GM23338 (cell line): ENCODE measurements at regions not wholly inside any gene's neighbourhood (a gene's known extent, or its start where the extent isn't known, plus 50 kb on each side); places are given as distances from the start of the nearest gene placed in this dataset.

Source experiments
- ATAC-seq: fragments of 200-7000 bp; cut with Tn5 transposase; 3 replicates; pipeline ENCODE4 v1.9.1; 2020
- DNase-seq: peaks from one replicate; pipeline ENCODE4 v3.0.0-alpha.2; 2015; ENCODE audit warnings: low spot score
- H2AFZ ChIP-seq: fragments of 200-600 bp; sonication (generic); 2 replicates; pipeline ENCODE4 v1.8.0; 2016; ENCODE audit warnings: antibody characterized with exemption, mild to moderate bottlenecking, moderate library complexity
- H3F3A ChIP-seq: fragments of 200-600 bp; sonication (generic); replicated peaks from 2 replicates; pipeline ENCODE4 v1.8.0; 2017; ENCODE audit warnings: antibody characterized with exemption, mixed run types, low read depth
- H3K27ac ChIP-seq: fragments of 200-600 bp; sonication (generic); 2 replicates; pipeline ENCODE4 v1.6.1; 2016; ENCODE audit warnings: low read depth
- H3K27me3 ChIP-seq: fragments of 200-600 bp; sonication (generic); 2 replicates; pipeline ENCODE4 v1.8.0; 2016; ENCODE audit warnings: mild to moderate bottlenecking, mixed run types, moderate library complexity; ENCODE audit not compliant: insufficient read depth
- H3K36me3 ChIP-seq: fragments of 200-600 bp; sonication (generic); 2 replicates; pipeline ENCODE4 v1.8.0; 2016; ENCODE audit warnings: mild to moderate bottlenecking; ENCODE audit not compliant: insufficient read depth
- H3K4me1 ChIP-seq: fragments of 200-600 bp; sonication (generic); 2 replicates; pipeline ENCODE4 v1.8.0; 2016; ENCODE audit warnings: mild to moderate bottlenecking, moderate library complexity; ENCODE audit not compliant: insufficient read depth
- H3K4me2 ChIP-seq: fragments of 200-600 bp; sonication (generic); 2 replicates; pipeline ENCODE4 v1.7.1; 2017; ENCODE audit warnings: mixed run types
- H3K4me3 ChIP-seq: fragments of 200-600 bp; sonication (generic); 2 replicates; pipeline ENCODE4 v1.6.1; 2016; ENCODE audit warnings: mixed run types
- H3K79me2 ChIP-seq: fragments of 200-600 bp; sonication (generic); replicated peaks from 2 replicates; pipeline ENCODE4 v1.8.0; 2017; ENCODE audit warnings: mild to moderate bottlenecking; ENCODE audit not compliant: insufficient read depth
- H3K9me2 ChIP-seq: fragments of 200-600 bp; sonication (generic); 2 replicates; pipeline ENCODE4 v1.8.0; 2017; ENCODE audit not compliant: insufficient read depth
- H4K20me1 ChIP-seq: fragments of 200-600 bp; sonication (generic); replicated peaks from 2 replicates; pipeline ENCODE4 v1.8.0; 2017; ENCODE audit warnings: mild to moderate bottlenecking; ENCODE audit not compliant: insufficient read depth
- H3K27ac Mint-ChIP-seq: 2 replicates; pipeline ENCODE4 v1.8.0; 2020; ENCODE audit warnings: inconsistent platforms, mild to moderate bottlenecking, moderate library complexity, mixed read lengths
- H3K27me3 Mint-ChIP-seq: 3 replicates; pipeline ENCODE4 v1.8.0; 2022; ENCODE audit warnings: low read depth, mild to moderate bottlenecking, moderate library complexity, mixed read lengths, inconsistent platforms; ENCODE audit not compliant: insufficient read depth, poor library complexity
- H3K36me3 Mint-ChIP-seq: 3 replicates; pipeline ENCODE4 v1.8.0; 2021; ENCODE audit warnings: low read depth, mild to moderate bottlenecking, inconsistent platforms, moderate library complexity, mixed read lengths
- H3K4me1 Mint-ChIP-seq: 3 replicates; pipeline ENCODE4 v1.8.0; 2020; ENCODE audit warnings: mild to moderate bottlenecking, inconsistent platforms, mixed read lengths
- H3K4me3 Mint-ChIP-seq: 3 replicates; pipeline ENCODE4 v1.8.0; 2021; ENCODE audit warnings: moderate library complexity, mild to moderate bottlenecking, inconsistent platforms, mixed read lengths
- H3K9me3 Mint-ChIP-seq: 3 replicates; pipeline ENCODE4 v1.8.0; 2020; ENCODE audit warnings: moderate library complexity, mild to moderate bottlenecking, inconsistent platforms, mixed read lengths
- CREB1 ChIP-seq: fragments of 250-450 bp; sonication (Bioruptor Pico); IDR thresholded peaks from 2 replicates; pipeline ENCODE4 v1.5.0; 2020; ENCODE audit warnings: low read depth, mild to moderate bottlenecking, moderate library complexity
- EZH2 ChIP-seq: fragments of 200-600 bp; sonication (generic); IDR thresholded peaks from one replicate; pipeline ENCODE4 v1.8.0; 2017; ENCODE audit warnings: antibody characterized with exemption, mild to moderate bottlenecking, low read depth; ENCODE audit not compliant: unreplicated experiment
- EZH2phosphoT487 ChIP-seq: fragments of 200-600 bp; sonication (generic); IDR thresholded peaks from one replicate; pipeline ENCODE4 v1.8.1; 2018; ENCODE audit warnings: antibody characterized with exemption; ENCODE audit not compliant: unreplicated experiment
- JUNB ChIP-seq: IDR thresholded peaks from one replicate; pipeline ENCODE4 v1.6.1; 2016; ENCODE audit warnings: antibody characterized with exemption; ENCODE audit not compliant: unreplicated experiment
- NANOG ChIP-seq: IDR thresholded peaks from 2 replicates; pipeline ENCODE4 v1.6.1; 2016; ENCODE audit warnings: antibody characterized with exemption, borderline replicate concordance
- POLR2AphosphoS5 ChIP-seq: IDR thresholded peaks from 2 replicates; pipeline ENCODE4 v1.6.1; 2016; ENCODE audit warnings: antibody characterized with exemption, low read depth
- STAT1 ChIP-seq: IDR thresholded peaks from one replicate; pipeline ENCODE4 v1.6.1; 2016; ENCODE audit warnings: antibody characterized with exemption; ENCODE audit not compliant: unreplicated experiment
- ZNF114 ChIP-seq: fragments of 250-450 bp; sonication (Bioruptor Pico); IDR thresholded peaks from 2 replicates; pipeline ENCODE4 v1.5.0; 2020; ENCODE audit warnings: mild to moderate bottlenecking, moderate library complexity
- ZNF331 ChIP-seq: fragments of 250-450 bp; sonication (Bioruptor Pico); IDR thresholded peaks from 2 replicates; pipeline ENCODE4 v1.5.0; 2020; ENCODE audit warnings: low read depth, mild to moderate bottlenecking, moderate library complexity
- TF ChIP-seq, protein P1 (sequence below): IDR thresholded peaks from one replicate; pipeline ENCODE4 v1.6.1; 2018; ENCODE audit warnings: antibody characterized with exemption; ENCODE audit not compliant: unreplicated experiment
- TF ChIP-seq, protein P2 (sequence below): IDR thresholded peaks from 2 replicates; pipeline ENCODE4 v1.6.1; 2016; ENCODE audit warnings: antibody characterized with exemption
- TF ChIP-seq, protein P3 (sequence below), 2 experiments: fragments of 200-600 bp in 1 of 2; sonication (generic) in 1 of 2; conservative IDR thresholded peaks; 2 replicates each; pipeline versions ENCODE4 v1.5.1 to v1.6.1; 2016 to 2017; ENCODE audit warnings: antibody characterized with exemption in 2 of 2, low read depth in 2 of 2, mild to moderate bottlenecking in 2 of 2, moderate library complexity in 1 of 2
- TF ChIP-seq, protein P4 (sequence below): fragments of 250-450 bp; sonication (Bioruptor Pico); IDR thresholded peaks from 2 replicates; pipeline ENCODE4 v1.5.0; 2020; ENCODE audit warnings: mild to moderate bottlenecking, moderate library complexity

DNA sequence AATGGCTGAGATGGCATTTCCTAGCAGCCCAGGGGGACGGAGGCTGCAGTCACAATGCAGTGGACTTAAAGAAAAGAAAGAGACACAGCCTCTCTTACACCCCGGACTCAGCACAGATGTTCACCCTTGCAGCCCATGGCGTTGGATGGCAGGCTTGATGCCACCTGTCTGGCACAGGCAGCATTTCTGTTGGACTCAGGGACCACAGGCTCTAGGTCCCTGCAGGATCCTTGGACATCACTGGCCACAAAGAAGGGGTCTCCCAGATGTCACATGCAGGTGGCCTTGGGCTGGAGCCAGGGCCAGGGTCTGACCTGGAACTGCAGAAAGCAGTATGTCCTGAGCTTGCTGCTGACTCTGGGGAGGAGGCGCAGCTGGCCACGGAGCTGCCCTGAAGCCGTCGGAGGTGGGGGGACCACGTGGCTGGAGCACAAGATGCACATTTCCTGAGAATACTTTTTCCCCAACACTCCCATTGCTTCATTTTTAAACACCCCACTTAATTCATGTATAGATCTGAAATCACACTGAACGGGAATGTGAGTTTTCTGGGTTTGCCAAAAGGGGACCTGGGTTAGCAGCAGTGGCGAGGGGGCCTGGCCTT is 102.3 kb upstream of the SULF2 start:
- Histone ChIP-seq H3K36me3 (no peaks in the 10 kb centered on the region), H3K9me2 (no peaks in the 10 kb centered on the region), H3F3A (no peaks in the 10 kb centered on the region), H3K4me3 (no peak overlapping the region), H3K27ac (no peak overlapping the region), H3K79me2 (no peaks in the 10 kb centered on the region), H3K4me1 (no peaks in the 10 kb centered on the region), H2AFZ (no peak overlapping the region), H3K27me3 (no peaks in the 10 kb centered on the region), H3K4me2 (no peak overlapping the region), H4K20me1 (no peaks in the 10 kb centered on the region)
- no peak for ATAC-seq
- Mint-ChIP-seq H3K4me1 (no peaks in the 10 kb centered on the region), H3K36me3 (no peaks in the 10 kb centered on the region), H3K4me3 (no peak overlapping the region), H3K27me3 (peaks cover 6% of the 10 kb centered on the region), H3K9me3 (no peaks in the 10 kb centered on the region), H3K27ac (no peak overlapping the region)
- no peak for DNase-seq
- TF ChIP-seq EZH2phosphoT487 (no peak), CREB1 (no peak), EZH2 (no peak), ZNF331 (no peak), STAT1 (no peak), NANOG (no peak), ZNF114 (CRISPR knock-in tag) (no peak), JUNB (no peak), POLR2AphosphoS5 (no peak)
- TF ChIP-seq, protein P1, sequence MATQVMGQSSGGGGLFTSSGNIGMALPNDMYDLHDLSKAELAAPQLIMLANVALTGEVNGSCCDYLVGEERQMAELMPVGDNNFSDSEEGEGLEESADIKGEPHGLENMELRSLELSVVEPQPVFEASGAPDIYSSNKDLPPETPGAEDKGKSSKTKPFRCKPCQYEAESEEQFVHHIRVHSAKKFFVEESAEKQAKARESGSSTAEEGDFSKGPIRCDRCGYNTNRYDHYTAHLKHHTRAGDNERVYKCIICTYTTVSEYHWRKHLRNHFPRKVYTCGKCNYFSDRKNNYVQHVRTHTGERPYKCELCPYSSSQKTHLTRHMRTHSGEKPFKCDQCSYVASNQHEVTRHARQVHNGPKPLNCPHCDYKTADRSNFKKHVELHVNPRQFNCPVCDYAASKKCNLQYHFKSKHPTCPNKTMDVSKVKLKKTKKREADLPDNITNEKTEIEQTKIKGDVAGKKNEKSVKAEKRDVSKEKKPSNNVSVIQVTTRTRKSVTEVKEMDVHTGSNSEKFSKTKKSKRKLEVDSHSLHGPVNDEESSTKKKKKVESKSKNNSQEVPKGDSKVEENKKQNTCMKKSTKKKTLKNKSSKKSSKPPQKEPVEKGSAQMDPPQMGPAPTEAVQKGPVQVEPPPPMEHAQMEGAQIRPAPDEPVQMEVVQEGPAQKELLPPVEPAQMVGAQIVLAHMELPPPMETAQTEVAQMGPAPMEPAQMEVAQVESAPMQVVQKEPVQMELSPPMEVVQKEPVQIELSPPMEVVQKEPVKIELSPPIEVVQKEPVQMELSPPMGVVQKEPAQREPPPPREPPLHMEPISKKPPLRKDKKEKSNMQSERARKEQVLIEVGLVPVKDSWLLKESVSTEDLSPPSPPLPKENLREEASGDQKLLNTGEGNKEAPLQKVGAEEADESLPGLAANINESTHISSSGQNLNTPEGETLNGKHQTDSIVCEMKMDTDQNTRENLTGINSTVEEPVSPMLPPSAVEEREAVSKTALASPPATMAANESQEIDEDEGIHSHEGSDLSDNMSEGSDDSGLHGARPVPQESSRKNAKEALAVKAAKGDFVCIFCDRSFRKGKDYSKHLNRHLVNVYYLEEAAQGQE = no peak
- TF ChIP-seq, protein P2, sequence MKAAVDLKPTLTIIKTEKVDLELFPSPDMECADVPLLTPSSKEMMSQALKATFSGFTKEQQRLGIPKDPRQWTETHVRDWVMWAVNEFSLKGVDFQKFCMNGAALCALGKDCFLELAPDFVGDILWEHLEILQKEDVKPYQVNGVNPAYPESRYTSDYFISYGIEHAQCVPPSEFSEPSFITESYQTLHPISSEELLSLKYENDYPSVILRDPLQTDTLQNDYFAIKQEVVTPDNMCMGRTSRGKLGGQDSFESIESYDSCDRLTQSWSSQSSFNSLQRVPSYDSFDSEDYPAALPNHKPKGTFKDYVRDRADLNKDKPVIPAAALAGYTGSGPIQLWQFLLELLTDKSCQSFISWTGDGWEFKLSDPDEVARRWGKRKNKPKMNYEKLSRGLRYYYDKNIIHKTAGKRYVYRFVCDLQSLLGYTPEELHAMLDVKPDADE = no peak
- TF ChIP-seq, protein P3, sequence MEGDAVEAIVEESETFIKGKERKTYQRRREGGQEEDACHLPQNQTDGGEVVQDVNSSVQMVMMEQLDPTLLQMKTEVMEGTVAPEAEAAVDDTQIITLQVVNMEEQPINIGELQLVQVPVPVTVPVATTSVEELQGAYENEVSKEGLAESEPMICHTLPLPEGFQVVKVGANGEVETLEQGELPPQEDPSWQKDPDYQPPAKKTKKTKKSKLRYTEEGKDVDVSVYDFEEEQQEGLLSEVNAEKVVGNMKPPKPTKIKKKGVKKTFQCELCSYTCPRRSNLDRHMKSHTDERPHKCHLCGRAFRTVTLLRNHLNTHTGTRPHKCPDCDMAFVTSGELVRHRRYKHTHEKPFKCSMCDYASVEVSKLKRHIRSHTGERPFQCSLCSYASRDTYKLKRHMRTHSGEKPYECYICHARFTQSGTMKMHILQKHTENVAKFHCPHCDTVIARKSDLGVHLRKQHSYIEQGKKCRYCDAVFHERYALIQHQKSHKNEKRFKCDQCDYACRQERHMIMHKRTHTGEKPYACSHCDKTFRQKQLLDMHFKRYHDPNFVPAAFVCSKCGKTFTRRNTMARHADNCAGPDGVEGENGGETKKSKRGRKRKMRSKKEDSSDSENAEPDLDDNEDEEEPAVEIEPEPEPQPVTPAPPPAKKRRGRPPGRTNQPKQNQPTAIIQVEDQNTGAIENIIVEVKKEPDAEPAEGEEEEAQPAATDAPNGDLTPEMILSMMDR (conservative IDR thresholded peaks at IDR 0.05; ENCODE audit: low read depth in 2 of 2) = no peak
- TF ChIP-seq, protein P4, sequence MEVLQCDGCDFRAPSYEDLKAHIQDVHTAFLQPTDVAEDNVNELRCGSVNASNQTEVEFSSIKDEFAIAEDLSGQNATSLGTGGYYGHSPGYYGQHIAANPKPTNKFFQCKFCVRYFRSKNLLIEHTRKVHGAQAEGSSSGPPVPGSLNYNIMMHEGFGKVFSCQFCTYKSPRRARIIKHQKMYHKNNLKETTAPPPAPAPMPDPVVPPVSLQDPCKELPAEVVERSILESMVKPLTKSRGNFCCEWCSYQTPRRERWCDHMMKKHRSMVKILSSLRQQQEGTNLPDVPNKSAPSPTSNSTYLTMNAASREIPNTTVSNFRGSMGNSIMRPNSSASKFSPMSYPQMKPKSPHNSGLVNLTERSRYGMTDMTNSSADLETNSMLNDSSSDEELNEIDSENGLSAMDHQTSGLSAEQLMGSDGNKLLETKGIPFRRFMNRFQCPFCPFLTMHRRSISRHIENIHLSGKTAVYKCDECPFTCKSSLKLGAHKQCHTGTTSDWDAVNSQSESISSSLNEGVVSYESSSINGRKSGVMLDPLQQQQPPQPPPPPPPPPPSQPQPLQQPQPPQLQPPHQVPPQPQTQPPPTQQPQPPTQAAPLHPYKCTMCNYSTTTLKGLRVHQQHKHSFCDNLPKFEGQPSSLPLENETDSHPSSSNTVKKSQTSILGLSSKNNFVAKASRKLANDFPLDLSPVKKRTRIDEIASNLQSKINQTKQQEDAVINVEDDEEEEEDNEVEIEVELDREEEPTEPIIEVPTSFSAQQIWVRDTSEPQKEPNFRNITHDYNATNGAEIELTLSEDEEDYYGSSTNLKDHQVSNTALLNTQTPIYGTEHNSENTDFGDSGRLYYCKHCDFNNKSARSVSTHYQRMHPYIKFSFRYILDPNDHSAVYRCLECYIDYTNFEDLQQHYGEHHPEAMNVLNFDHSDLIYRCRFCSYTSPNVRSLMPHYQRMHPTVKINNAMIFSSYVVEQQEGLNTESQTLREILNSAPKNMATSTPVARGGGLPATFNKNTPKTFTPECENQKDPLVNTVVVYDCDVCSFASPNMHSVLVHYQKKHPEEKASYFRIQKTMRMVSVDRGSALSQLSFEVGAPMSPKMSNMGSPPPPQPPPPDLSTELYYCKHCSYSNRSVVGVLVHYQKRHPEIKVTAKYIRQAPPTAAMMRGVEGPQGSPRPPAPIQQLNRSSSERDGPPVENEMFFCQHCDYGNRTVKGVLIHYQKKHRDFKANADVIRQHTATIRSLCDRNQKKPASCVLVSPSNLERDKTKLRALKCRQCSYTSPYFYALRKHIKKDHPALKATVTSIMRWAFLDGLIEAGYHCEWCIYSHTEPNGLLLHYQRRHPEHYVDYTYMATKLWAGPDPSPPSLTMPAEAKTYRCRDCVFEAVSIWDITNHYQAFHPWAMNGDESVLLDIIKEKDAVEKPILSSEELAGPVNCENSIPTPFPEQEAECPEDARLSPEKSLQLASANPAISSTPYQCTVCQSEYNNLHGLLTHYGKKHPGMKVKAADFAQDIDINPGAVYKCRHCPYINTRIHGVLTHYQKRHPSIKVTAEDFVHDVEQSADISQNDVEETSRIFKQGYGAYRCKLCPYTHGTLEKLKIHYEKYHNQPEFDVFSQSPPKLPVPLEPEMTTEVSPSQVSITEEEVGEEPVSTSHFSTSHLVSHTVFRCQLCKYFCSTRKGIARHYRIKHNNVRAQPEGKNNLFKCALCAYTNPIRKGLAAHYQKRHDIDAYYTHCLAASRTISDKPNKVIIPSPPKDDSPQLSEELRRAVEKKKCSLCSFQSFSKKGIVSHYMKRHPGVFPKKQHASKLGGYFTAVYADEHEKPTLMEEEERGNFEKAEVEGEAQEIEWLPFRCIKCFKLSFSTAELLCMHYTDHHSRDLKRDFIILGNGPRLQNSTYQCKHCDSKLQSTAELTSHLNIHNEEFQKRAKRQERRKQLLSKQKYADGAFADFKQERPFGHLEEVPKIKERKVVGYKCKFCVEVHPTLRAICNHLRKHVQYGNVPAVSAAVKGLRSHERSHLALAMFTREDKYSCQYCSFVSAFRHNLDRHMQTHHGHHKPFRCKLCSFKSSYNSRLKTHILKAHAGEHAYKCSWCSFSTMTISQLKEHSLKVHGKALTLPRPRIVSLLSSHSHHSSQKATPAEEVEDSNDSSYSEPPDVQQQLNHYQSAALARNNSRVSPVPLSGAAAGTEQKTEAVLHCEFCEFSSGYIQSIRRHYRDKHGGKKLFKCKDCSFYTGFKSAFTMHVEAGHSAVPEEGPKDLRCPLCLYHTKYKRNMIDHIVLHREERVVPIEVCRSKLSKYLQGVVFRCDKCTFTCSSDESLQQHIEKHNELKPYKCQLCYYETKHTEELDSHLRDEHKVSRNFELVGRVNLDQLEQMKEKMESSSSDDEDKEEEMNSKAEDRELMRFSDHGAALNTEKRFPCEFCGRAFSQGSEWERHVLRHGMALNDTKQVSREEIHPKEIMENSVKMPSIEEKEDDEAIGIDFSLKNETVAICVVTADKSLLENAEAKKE = no peak
